ENCODE measurements at regions not wholly inside any gene's neighbourhood (a gene's known extent, or its start where the extent isn't known, plus 50 kb on each side); places are given as distances from the start of the nearest gene placed in this dataset.

- Mint-ChIP-seq H3K4me1 (no peaks in the 10 kb centered on the region), H3K27me3 (ENCODE audit: low read depth in 3 of 3) (peaks cover 3 to 15% (median 6%) of the 10 kb centered on the region in 3 donors), H3K9me3 (no peaks in the 10 kb centered on the region), H3K36me3 (no peaks in the 10 kb centered on the region), H3K4me3 (no peak overlapping the region), H3K27ac (no peak overlapping the region)
- no peak for DNase-seq
Observed at GRCh38 chr17:45688820-45689219, 95.3 kb upstream of the CRHR1 start.

DNA sequence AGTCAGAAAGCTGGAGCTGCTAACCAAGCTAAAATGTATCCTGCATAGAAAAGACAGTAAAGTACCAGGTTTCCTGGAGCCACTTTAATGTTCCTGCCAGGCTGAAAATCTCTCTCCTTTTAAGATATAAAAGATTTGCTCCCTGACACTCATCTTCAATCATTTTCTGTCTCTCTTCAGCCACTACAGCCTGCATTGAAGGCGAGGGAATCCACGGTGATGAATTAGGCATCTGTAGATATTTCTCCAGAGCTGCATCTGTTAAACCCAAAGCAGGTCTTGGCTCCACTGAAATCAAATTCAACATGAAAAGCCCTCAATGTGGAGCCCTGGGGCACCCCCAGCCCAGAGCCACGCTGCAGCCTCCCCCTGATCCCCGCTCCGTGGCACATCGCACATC lies 94.7 kb upstream of the CRHR1 start:
- no peaks in the 10 kb centered on the region for H3K36me3 Mint-ChIP-seq
- peaks cover 3 to 17% (median 7%) of the 10 kb centered on the region in 3 donors for H3K27me3 Mint-ChIP-seq (ENCODE audit: low read depth in 3 of 3)

GRCh38 chr17:45690625-45691275 lies 93.4 kb upstream of the CRHR1 start:
- Mint-ChIP-seq H3K4me1 (no peaks in the 10 kb centered on the region), H3K36me3 (no peaks in the 10 kb centered on the region), H3K4me3 (no peak overlapping the region), H3K9me3 (no peaks in the 10 kb centered on the region), H3K27ac (no peak overlapping the region), H3K27me3 (ENCODE audit: low read depth in 3 of 3) (peaks cover 5 to 21% (median 10%) of the 10 kb centered on the region in 3 donors)
- no peak for DNase-seq

More for the DNA sequence above, 94.7 kb upstream of the CRHR1 start:
- no peak for DNase-seq
- Mint-ChIP-seq H3K4me3 (no peak overlapping the region), H3K27ac (no peak overlapping the region), H3K9me3 (no peaks in the 10 kb centered on the region), H3K4me1 (no peaks in the 10 kb centered on the region)

DNA sequence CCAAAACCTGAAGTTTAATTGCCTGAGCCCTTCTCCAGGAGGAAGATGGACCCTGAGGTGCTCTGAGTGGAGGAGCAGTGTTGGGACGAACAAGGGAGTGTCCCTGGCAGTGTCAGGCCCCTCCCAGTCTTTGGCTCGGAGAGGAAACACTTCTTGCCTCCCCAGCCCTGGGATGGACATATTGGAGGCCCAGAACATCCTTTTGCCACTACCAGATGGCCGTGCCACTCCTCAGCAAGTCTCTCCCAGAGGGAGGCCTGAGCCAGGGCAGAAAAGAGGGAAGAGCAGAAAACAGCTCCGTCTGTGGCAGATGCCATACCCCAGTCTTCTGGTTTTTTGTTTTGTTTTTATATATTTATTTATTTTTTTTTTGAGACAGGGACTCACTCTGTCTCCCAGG lies 91.5 kb upstream of the CRHR1 start:
- Mint-ChIP-seq H3K27me3 (ENCODE audit: low read depth in 3 of 3) (peaks cover 7 to 24% (median 10%) of the 10 kb centered on the region in 3 donors), H3K27ac (no peak overlapping the region), H3K9me3 (no peaks in the 10 kb centered on the region), H3K4me1 (no peaks in the 10 kb centered on the region), H3K36me3 (no peaks in the 10 kb centered on the region), H3K4me3 (no peak overlapping the region)
- DNase-seq, result no peak

DNA sequence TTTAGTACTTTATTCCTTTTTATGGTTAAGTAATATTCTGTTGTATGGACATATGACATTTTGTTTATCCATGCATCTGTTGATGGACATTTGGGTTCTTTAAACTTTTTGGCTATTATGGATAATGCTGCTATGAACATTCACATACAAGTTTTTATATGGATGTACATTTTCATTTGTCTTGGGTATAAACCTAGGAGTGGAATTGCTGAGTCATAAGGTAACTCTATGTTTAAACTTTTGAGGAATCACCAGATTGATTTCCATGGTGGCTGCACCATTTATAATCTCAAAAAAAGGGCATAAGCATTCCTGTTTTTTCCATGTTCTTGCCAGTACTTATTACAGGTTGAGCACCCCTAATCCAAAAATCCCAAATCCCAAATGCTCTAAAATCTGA lies 90.3 kb upstream of the CRHR1 start:
- Mint-ChIP-seq H3K9me3 (no peaks in the 10 kb centered on the region), H3K27ac (no peak overlapping the region), H3K27me3 (ENCODE audit: low read depth in 3 of 3) (peaks cover 8 to 26% (median 12%) of the 10 kb centered on the region in 3 donors), H3K4me3 (no peak overlapping the region), H3K36me3 (no peaks in the 10 kb centered on the region), H3K4me1 (no peaks in the 10 kb centered on the region)
- no peak for DNase-seq

- Mint-ChIP-seq H3K4me3 (no peak overlapping the region), H3K27me3 (ENCODE audit: low read depth in 3 of 3) (peaks cover 9 to 20% (median 10%) of the 10 kb centered on the region in 3 donors), H3K9me3 (no peaks in the 10 kb centered on the region), H3K36me3 (no peaks in the 10 kb centered on the region), H3K4me1 (no peaks in the 10 kb centered on the region), H3K27ac (no peak overlapping the region)
- no peak for DNase-seq
Observed at GRCh38 chr17:45696442-45696841, 87.7 kb upstream of the CRHR1 start.

DNA sequence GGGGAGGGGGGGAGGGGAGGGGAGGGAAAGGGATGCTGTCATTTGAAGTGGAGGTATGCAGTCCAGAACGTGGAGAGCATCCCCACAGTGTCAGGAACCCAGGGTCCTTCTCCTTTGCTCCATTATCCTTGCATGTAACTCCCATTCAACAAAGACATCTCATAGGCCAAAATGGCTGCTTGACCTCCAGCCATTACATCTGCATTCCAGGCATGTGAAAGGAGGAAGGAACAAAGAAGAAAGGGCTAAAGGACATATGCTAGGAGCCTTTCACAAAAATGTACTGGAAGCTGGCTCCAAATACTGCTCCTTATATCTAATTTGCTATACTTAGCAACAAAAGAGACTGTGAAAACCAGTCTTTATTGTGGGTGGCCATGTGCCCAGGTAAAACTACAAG lies 87.0 kb upstream of the CRHR1 start:
- Mint-ChIP-seq H3K4me1 (no peaks in the 10 kb centered on the region), H3K36me3 (no peaks in the 10 kb centered on the region), H3K9me3 (no peaks in the 10 kb centered on the region), H3K4me3 (no peak overlapping the region), H3K27ac (no peak overlapping the region), H3K27me3 (ENCODE audit: low read depth in 3 of 3) (peaks cover 9 to 18% (median 9%) of the 10 kb centered on the region in 3 donors)
- no peak for DNase-seq

DNA sequence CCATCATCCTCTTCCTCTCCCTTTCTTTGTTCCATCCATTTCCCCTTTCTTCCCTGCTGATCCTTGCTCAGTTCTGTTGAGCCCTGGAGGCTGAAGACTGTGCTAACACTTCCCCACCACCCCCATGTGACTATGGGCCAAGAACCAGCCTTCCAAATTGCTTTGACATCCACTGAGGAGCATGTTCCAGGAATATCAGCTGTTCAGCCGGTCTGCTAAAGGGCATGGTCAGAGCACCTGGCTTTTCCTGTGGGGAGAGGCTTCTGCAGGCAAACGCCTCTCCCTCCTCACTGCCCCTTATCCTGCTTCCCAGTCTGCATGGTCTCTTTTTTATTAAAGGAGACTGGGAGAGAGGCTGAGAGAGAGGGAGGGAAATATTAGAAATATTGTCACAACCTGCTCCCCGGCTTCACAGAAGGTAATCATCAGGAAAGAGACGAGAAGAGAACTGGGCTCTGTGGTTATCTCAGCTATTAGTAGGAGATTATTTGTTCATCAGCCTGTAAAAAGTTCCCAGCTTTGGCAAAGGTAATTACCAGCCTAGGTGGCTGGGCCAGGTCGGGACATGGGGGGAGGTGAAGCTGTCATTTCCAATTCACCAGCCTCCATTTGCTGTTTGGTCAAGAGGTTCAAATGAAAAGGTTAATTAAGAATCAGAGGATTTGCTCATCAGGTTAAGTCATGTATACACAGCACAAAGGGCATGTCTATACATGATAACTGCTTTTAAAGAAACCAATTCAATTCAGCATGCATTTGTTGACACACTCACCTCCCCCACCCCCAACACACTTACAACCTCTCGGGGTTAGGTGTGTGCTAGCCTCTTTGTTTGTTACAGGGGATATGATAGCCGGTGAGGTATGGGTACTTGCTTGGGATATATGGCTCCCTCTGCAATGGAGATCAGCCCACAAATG lies 83.7 kb upstream of the CRHR1 start:
- no peaks in the 10 kb centered on the region for H3K36me3 Mint-ChIP-seq
- DNase-seq, result no peak
- H3K27ac Mint-ChIP-seq, result no peak overlapping the region
- peaks cover 7 to 12% (median 7%) of the 10 kb centered on the region in 3 donors for H3K27me3 Mint-ChIP-seq (ENCODE audit: low read depth in 3 of 3)
- H3K9me3 Mint-ChIP-seq, result peaks cover 0 to 2% (median 0%) of the 10 kb centered on the region in 6 donors
- H3K4me3 Mint-ChIP-seq, result no peak overlapping the region
- no peaks in the 10 kb centered on the region for H3K4me1 Mint-ChIP-seq

- no peak overlapping the region for H3K4me3 Mint-ChIP-seq
- no peaks in the 10 kb centered on the region for H3K36me3 Mint-ChIP-seq
- no peak for DNase-seq
- H3K27ac Mint-ChIP-seq, result no peak overlapping the region
- peaks cover 7 to 13% (median 8%) of the 10 kb centered on the region in 3 donors for H3K27me3 Mint-ChIP-seq (ENCODE audit: low read depth in 3 of 3)
- H3K4me1 Mint-ChIP-seq, result no peaks in the 10 kb centered on the region
- H3K9me3 Mint-ChIP-seq, result peaks cover 0 to 2% (median 0%) of the 10 kb centered on the region in 6 donors
Observed at GRCh38 chr17:45702666-45703266, 81.4 kb upstream of the CRHR1 start.

DNA sequence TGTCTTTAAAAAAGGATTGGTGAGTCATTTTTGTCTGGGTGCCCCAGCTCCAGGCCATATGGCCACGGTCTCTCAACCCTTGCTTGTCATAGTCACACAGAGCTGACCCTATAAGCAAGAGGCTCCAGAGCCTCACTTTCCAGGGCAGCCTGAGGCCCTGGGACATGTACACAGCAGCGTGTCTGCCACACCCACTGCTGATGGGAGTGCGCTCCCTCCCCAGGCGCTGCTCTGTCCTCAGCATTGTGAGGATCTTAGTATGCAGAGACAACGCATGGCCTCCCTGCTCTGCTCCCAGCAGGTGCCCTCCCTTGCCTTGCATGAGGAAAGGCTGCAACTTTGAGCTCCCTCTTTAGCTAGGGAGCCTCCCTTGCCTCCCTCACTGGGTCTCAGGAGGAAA lies 80.8 kb upstream of the CRHR1 start:
- DNase-seq, result no peak
- H3K27ac Mint-ChIP-seq, result no peak overlapping the region
- peaks cover 0 to 2% (median 0%) of the 10 kb centered on the region in 6 donors for H3K9me3 Mint-ChIP-seq
- H3K4me3 Mint-ChIP-seq, result no peak overlapping the region
- no peaks in the 10 kb centered on the region for H3K36me3 Mint-ChIP-seq
- peaks cover 6 to 13% (median 8%) of the 10 kb centered on the region in 3 donors for H3K27me3 Mint-ChIP-seq (ENCODE audit: low read depth in 3 of 3)
- no peaks in the 10 kb centered on the region for H3K4me1 Mint-ChIP-seq

DNA sequence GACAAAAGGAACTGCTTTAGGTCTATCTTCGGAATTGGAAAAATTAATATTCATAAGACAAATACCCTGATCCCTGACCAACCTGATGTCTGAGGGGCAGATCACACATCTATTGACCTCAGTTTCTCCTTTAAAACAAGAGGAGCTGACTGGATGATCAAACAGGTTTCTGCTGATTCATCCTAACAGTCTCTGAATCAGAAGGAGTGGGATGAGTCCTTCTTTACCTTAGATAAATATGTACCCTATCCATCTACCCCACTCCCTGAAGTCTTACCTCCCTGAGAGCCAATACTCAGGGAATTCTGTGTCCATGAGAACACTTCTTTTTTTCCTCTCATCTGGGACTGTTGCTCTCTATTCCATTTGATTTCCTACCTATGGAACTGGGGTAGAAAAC lies 80.3 kb upstream of the CRHR1 start:
- Mint-ChIP-seq H3K4me3 (no peak overlapping the region), H3K27ac (no peak overlapping the region), H3K4me1 (no peaks in the 10 kb centered on the region), H3K36me3 (no peaks in the 10 kb centered on the region), H3K9me3 (peaks cover 0 to 2% (median 0%) of the 10 kb centered on the region in 6 donors), H3K27me3 (ENCODE audit: low read depth in 3 of 3) (peaks cover 6 to 11% (median 9%) of the 10 kb centered on the region in 3 donors)
- DNase-seq, result no peak

DNA sequence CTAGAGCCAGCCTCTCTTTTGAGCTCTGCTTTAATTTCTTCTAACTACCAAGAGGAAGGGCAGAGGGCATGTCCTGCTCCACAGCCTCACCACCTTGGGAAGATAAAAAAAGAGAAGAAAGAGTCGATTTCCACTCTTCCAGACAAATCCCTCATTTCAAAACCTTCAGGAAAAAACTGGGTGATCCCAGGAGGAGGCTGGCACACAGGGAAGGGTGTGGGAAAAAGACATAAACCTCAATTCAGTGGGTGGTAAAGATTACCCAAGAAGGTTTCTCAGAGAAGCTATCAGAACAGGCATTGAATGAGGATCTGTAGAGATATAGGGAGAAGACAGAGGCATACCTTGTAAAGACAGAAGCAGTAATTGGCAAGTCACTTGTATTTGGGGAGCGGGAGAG lies 79.9 kb upstream of the CRHR1 start:
- Mint-ChIP-seq H3K36me3 (no peaks in the 10 kb centered on the region), H3K27me3 (ENCODE audit: low read depth in 3 of 3) (peaks cover 6 to 11% (median 7%) of the 10 kb centered on the region in 3 donors), H3K27ac (no peak overlapping the region), H3K4me3 (no peak overlapping the region), H3K9me3 (peaks cover 0 to 2% (median 0%) of the 10 kb centered on the region in 6 donors), H3K4me1 (no peaks in the 10 kb centered on the region)
- no peak for DNase-seq

DNA sequence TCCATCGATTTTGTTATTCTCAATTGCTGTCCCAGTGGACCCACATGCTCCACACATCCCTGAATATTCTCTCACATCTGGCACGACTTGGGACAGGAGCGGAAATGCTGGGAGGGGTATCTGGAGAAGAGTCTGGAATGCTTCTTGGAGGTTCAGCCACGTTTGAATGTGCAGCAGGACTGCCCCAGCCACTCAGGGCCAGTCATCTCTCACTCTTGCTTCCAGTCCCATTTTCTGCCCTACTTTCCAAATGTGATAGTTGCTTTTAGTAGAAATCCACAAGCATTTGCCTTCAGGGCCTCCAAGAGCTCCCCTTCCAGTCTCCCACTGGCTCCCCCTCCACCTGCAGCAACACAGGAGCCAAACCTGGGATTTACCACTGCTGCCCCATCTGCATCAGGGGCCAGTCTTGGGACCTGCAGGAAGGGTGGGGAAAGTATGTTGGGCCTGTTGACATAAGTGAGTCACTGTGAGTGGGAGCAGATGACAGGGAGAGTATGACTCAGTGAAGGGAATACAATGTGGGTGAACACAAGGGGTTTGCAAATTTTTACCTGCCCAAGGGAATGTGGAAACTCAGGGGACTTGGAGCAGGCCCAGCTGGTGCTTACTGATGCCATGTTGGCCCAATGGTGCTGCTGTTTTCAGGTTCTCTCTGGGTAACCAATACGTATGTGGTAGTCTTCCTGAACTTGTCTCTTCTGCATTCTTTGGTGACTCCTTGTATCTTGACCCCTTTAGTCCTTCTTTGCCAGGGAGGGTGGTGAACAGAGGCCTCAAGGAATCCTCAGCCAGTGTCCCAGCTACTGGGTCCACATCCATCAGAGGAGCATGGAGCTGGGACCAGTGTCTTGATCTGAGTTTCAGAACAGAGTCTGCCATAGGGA lies 78.8 kb upstream of the CRHR1 start:
- H3K9me3 Mint-ChIP-seq, result peaks cover 0 to 2% (median 0%) of the 10 kb centered on the region in 6 donors
- H3K4me1 Mint-ChIP-seq, result no peaks in the 10 kb centered on the region
- no peak overlapping the region for H3K4me3 Mint-ChIP-seq
- no peak overlapping the region for H3K27ac Mint-ChIP-seq
- H3K36me3 Mint-ChIP-seq, result no peaks in the 10 kb centered on the region
- H3K27me3 Mint-ChIP-seq (ENCODE audit: low read depth in 3 of 3), result peaks cover 6 to 7% (median 7%) of the 10 kb centered on the region in 3 donors
- no peak for DNase-seq

Data from immature natural killer cell (primary cell).